ENCODE measurements at regions not wholly inside any gene's neighbourhood (a gene's known extent, or its start where the extent isn't known, plus 50 kb on each side); places are given as distances from the start of the nearest gene placed in this dataset.
A peak's percentile ranks its signal among the peaks of the same experiment; 100 is the strongest.

GRCh38 chr5:88938488-88938887, 55.5 kb upstream of the MEF2C start:
- Mint-ChIP-seq H3K27ac (peak overlapping the region; percentile 10), H3K4me3 (ENCODE audit: low read depth) (no peak overlapping the region), H3K4me1 (ENCODE audit: low read depth) (peaks cover 2% of the 10 kb centered on the region), H3K9me3 (ENCODE audit: low read depth) (no peaks in the 10 kb centered on the region), H3K36me3 (ENCODE audit: insufficient read depth) (no peaks in the 10 kb centered on the region), H3K27me3 (no peaks in the 10 kb centered on the region)
- TF ChIP-seq, protein P1, sequence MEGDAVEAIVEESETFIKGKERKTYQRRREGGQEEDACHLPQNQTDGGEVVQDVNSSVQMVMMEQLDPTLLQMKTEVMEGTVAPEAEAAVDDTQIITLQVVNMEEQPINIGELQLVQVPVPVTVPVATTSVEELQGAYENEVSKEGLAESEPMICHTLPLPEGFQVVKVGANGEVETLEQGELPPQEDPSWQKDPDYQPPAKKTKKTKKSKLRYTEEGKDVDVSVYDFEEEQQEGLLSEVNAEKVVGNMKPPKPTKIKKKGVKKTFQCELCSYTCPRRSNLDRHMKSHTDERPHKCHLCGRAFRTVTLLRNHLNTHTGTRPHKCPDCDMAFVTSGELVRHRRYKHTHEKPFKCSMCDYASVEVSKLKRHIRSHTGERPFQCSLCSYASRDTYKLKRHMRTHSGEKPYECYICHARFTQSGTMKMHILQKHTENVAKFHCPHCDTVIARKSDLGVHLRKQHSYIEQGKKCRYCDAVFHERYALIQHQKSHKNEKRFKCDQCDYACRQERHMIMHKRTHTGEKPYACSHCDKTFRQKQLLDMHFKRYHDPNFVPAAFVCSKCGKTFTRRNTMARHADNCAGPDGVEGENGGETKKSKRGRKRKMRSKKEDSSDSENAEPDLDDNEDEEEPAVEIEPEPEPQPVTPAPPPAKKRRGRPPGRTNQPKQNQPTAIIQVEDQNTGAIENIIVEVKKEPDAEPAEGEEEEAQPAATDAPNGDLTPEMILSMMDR (IDR thresholded peaks at IDR 0.05; ENCODE audit: unreplicated experiment): no peak
- DNase-seq (ENCODE audit: low spot score, unreplicated experiment): no peak

DNA sequence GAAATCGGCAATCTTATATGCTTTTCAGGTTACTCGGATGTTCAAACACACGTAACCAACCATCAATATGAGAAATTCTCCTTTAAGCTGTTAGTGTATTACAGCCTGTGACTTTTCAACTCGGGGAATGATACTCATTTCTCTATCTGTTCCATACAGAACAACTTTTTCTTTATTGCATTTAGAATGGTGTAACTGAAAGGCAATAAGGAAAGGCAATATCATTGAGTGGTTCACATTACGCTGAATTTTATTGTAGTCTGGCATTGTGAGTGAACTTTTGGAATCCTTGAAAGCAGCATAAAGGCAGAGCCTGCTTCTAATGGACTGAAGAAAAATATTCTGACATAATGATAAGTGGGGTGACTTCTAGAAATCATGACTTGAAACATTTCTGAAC, 54.4 kb upstream of the MEF2C start:
- H3K9me3 Mint-ChIP-seq (ENCODE audit: low read depth): no peaks in the 10 kb centered on the region
- H3K4me1 Mint-ChIP-seq (ENCODE audit: low read depth): no peaks in the 10 kb centered on the region
- TF ChIP-seq, protein P1 (IDR thresholded peaks at IDR 0.05; ENCODE audit: unreplicated experiment): no peak
- no peak overlapping the region for H3K27ac Mint-ChIP-seq
- H3K4me3 Mint-ChIP-seq (ENCODE audit: low read depth): no peak overlapping the region
- no peak for DNase-seq (ENCODE audit: low spot score, unreplicated experiment)
- no peaks in the 10 kb centered on the region for H3K27me3 Mint-ChIP-seq
- H3K36me3 Mint-ChIP-seq (ENCODE audit: insufficient read depth): no peaks in the 10 kb centered on the region

DNA sequence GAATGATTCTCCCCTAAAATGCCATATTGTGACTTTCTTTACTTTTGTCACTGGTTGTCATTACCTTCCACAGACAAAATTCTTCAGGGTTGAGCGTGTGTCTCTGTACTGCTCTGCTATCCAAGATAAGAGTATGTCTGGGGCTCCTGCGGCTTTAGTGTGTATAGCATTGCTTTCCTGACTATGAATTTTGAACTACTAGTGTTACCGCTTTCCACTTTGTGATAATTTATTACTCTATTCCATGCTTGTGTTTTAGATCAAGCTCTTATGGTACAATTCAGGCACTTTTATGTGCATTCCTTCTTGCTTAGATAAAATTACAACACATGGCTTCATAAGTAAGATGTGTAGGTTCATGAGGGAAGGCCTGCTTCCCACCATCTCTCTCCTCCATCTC, 51.5 kb upstream of the MEF2C start:
- TF ChIP-seq, protein P1 (IDR thresholded peaks at IDR 0.05; ENCODE audit: unreplicated experiment): no peak
- H3K27me3 Mint-ChIP-seq: no peaks in the 10 kb centered on the region
- no peaks in the 10 kb centered on the region for H3K36me3 Mint-ChIP-seq (ENCODE audit: insufficient read depth)
- H3K4me3 Mint-ChIP-seq (ENCODE audit: low read depth): no peak overlapping the region
- no peak overlapping the region for H3K27ac Mint-ChIP-seq
- no peak for DNase-seq (ENCODE audit: low spot score, unreplicated experiment)
- H3K4me1 Mint-ChIP-seq (ENCODE audit: low read depth): no peaks in the 10 kb centered on the region
- H3K9me3 Mint-ChIP-seq (ENCODE audit: low read depth): no peaks in the 10 kb centered on the region

Small RNA genes lying in the stretch of these regions (microRNA-seq; reads per million reads assigned to microRNA genes)
- 1.8 reads per million for gene MIR3660 (ENCODE audit: borderline number of aligned reads, unreplicated experiment)
